ENCODE measurements at regions not wholly inside any gene's neighbourhood (a gene's known extent, or its start where the extent isn't known, plus 50 kb on each side); places are given as distances from the start of the nearest gene placed in this dataset.

- peak; percentile 51 for DNase-seq
- Histone ChIP-seq H3K36me3 (no peaks in the 10 kb centered on the region), H3K4me3 (no peak overlapping the region), H3K4me1 (peaks cover 33 to 61% (median 55%) of the 10 kb centered on the region in 4 donors), H3K9me3 (no peaks in the 10 kb centered on the region), H3K27me3 (no peaks in the 10 kb centered on the region), H3K27ac (peak overlapping the region; percentile 45 to 89 (median 80))
- in situ Hi-C loops (cut with MboI; ENCODE audit: low pct_ligation_motif_present in 1 of 4, low pct_unique_long_range_greater_than_20kb in 1 of 4, low sequenced_read_pairs in 3 of 4) = no loop called here
- TF ChIP-seq POLR2A (IDR thresholded peaks at IDR 0.05) = peak; percentile 12
- peak in 2 of 3 donors; percentile 16 to 17 for TF ChIP-seq POLR2AphosphoS5 (IDR thresholded peaks at IDR 0.05)
- TF ChIP-seq EP300 (IDR thresholded peaks at IDR 0.05; ENCODE audit: low read depth) = no peak
- TF ChIP-seq, protein P1, sequence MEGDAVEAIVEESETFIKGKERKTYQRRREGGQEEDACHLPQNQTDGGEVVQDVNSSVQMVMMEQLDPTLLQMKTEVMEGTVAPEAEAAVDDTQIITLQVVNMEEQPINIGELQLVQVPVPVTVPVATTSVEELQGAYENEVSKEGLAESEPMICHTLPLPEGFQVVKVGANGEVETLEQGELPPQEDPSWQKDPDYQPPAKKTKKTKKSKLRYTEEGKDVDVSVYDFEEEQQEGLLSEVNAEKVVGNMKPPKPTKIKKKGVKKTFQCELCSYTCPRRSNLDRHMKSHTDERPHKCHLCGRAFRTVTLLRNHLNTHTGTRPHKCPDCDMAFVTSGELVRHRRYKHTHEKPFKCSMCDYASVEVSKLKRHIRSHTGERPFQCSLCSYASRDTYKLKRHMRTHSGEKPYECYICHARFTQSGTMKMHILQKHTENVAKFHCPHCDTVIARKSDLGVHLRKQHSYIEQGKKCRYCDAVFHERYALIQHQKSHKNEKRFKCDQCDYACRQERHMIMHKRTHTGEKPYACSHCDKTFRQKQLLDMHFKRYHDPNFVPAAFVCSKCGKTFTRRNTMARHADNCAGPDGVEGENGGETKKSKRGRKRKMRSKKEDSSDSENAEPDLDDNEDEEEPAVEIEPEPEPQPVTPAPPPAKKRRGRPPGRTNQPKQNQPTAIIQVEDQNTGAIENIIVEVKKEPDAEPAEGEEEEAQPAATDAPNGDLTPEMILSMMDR (IDR thresholded peaks at IDR 0.05) = no peak
- WGBS, 2 donors (ENCODE audit: low coverage in 1 of 2) = 30 to 58% methylated on average over 3 to 4 of the region's 4 CpGs
- intact Hi-C loops (cut with DNase I; ENCODE audit: low total_unique reads) = no loop called here
Observed at GRCh38 chr2:64401529-64401880, 52.5 kb upstream of the LGALSL start.

- DNase-seq = no peak
- 42 to 43% methylated on average over 1 of the region's 1 CpG for WGBS, 2 donors (ENCODE audit: low coverage in 1 of 2)
- Histone ChIP-seq H3K9me3 (no peaks in the 10 kb centered on the region), H3K4me1 (peaks cover 33 to 70% (median 61%) of the 10 kb centered on the region in 4 donors), H3K36me3 (no peaks in the 10 kb centered on the region), H3K27ac (peak overlapping the region; percentile 88 to 89 (median 89)), H3K27me3 (no peaks in the 10 kb centered on the region), H3K4me3 (no peak overlapping the region)
- in situ Hi-C loops (cut with MboI; ENCODE audit: low pct_ligation_motif_present in 1 of 4, low pct_unique_long_range_greater_than_20kb in 1 of 4, low sequenced_read_pairs in 3 of 4) = no loop called here
- intact Hi-C loops (cut with DNase I; ENCODE audit: low total_unique reads) = no loop called here
- TF ChIP-seq, protein P1 (IDR thresholded peaks at IDR 0.05) = peak in 3 of 5 experiments; percentile 10 to 41 (median 37)
- no peak for TF ChIP-seq POLR2A (IDR thresholded peaks at IDR 0.05)
Observed at GRCh38 chr2:64402876-64403275, 51.1 kb upstream of the LGALSL start.

GRCh38 chr2:64403426-64403825, 50.5 kb upstream of the LGALSL start:
- in situ Hi-C loops (cut with MboI; ENCODE audit: low pct_ligation_motif_present in 1 of 4, low pct_unique_long_range_greater_than_20kb in 1 of 4, low sequenced_read_pairs in 3 of 4) (no loop called here), intact Hi-C loops (cut with DNase I; ENCODE audit: low total_unique reads) (no loop called here)
- Histone ChIP-seq H3K27ac (peak overlapping the region; percentile 88 to 89 (median 89)), H3K4me1 (peaks cover 33 to 70% (median 61%) of the 10 kb centered on the region in 4 donors), H3K4me3 (no peak overlapping the region), H3K27me3 (no peaks in the 10 kb centered on the region), H3K36me3 (no peaks in the 10 kb centered on the region), H3K9me3 (no peaks in the 10 kb centered on the region)
- no peak for DNase-seq
- WGBS, 2 donors (ENCODE audit: low coverage in 1 of 2) = 56 to 73% methylated on average over 2 to 8 of the region's 8 CpGs
- TF ChIP-seq, protein P1 (IDR thresholded peaks at IDR 0.05) = no peak
- TF ChIP-seq POLR2A (IDR thresholded peaks at IDR 0.05) (no peak), POLR2AphosphoS5 (IDR thresholded peaks at IDR 0.05) (no peak), EP300 (IDR thresholded peaks at IDR 0.05; ENCODE audit: low read depth) (no peak)

DNA sequence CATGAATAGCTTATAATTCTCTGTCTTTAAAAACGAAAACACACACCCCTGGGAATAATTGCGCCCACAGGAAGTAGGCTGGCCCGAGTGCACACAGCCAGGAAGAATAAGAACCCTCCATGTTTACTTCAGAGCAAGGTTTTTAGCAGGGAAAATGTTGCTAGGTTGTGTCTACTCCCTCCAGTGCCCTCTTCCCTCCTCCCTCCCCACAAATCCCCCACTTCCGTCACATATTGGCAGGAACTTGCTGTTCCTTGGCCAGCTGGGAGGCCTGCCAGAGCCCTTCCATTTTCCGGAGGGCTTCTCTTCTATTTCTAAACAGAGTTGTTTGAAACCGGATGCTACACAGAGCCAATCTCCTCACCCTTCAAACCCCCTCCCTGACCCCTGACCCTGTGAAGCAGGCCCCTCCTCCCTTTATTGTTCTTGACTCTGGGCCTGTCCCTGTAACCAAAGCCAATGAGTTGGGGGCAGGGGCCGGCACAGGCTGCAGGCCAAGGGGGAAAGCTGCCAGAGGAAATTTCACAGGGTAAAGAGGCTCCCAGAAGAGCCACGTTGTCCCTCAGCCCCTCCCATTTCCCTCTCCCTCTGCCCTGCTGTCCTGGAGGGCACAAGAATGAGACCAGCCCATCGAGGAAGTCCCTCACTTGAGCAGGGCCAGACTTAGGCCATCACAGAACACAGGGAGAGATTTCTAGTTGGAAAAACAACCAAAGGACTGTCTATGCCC, 49.8 kb upstream of the LGALSL start:
- peak; percentile 32 to 64 (median 51) for TF ChIP-seq POLR2AphosphoS5 (IDR thresholded peaks at IDR 0.05)
- no peak for TF ChIP-seq POLR2A (IDR thresholded peaks at IDR 0.05)
- TF ChIP-seq, protein P1 (IDR thresholded peaks at IDR 0.05) = no peak
- in situ Hi-C loops (cut with MboI; ENCODE audit: low pct_ligation_motif_present in 1 of 4, low pct_unique_long_range_greater_than_20kb in 1 of 4, low sequenced_read_pairs in 3 of 4) = no loop called here
- intact Hi-C loops (cut with DNase I; ENCODE audit: low total_unique reads) = no loop called here

More for the DNA sequence above, 49.8 kb upstream of the LGALSL start:
- no peaks in the 10 kb centered on the region for H3K36me3 ChIP-seq
- no peaks in the 10 kb centered on the region for H3K27me3 ChIP-seq
- H3K9me3 ChIP-seq = no peaks in the 10 kb centered on the region
- H3K4me3 ChIP-seq = no peak overlapping the region
- H3K27ac ChIP-seq = peak overlapping the region; percentile 88 to 89 (median 89)
- peaks cover 33 to 70% (median 61%) of the 10 kb centered on the region in 4 donors for H3K4me1 ChIP-seq
- DNase-seq = peak; percentile 79
- WGBS, 2 donors (ENCODE audit: low coverage in 1 of 2) = 6 to 15% methylated on average over 3 to 9 of the region's 9 CpGs

Small RNA genes lying in the stretch of these regions (small RNA-seq; reads per million reads assigned to genes)
- gene AC012368.3 (0 reads per million in 4 donors), gene MIR4433B (0 reads per million in 4 donors)
